CD4-positive, alpha-beta T cell treated with Interleukin-17A for 1 hour (primary cell): ENCODE measurements at regions not wholly inside any gene's neighbourhood (a gene's known extent, or its start where the extent isn't known, plus 50 kb on each side); places are given as distances from the start of the nearest gene placed in this dataset.

Source experiments
- DNase-seq: peaks from one replicate; pipeline ENCODE4 v3.0.0-alpha.2; 2020

DNA sequence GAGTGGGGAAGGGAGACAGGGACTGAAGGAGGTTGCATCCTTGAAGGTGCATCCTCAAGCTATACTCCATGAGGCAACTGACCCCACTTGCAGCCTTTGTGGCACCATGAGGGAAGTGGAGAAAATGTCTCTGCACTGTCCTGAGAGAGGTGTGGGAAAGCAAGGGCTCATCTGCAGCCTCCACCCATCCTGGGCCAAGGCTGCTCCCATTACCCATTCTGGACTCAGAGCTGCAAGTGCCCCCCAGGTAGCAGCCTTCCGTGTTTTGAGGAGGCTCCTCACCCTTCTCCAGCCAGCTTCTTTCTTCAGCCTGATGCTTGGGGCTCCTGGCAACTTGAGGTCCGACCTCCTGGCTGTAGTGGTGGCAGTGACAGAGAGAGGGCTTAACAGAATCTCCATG, 294.6 kb downstream of the CDH26 start:
- no peak for DNase-seq

DNA sequence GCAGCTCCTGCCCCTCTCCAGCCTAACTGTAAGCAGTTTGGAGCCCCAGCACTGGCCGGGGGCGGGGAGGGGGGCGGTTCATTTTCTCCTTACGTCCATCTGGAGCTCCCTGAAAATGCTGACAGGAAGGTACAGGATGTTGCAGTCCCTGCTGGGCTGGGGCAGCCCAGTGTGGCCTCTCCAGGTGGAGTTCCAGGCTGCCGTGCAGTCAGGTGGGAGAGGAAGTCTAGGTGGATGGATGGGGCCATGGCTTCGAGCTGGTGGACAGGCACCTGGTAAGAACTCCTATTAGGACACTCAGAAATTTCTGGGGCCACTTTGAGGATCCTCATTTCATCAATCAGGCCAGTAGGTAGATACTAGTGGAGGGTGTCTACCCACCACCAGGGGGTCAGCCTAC, 295.2 kb downstream of the CDH26 start:
- DNase-seq = no peak

DNA sequence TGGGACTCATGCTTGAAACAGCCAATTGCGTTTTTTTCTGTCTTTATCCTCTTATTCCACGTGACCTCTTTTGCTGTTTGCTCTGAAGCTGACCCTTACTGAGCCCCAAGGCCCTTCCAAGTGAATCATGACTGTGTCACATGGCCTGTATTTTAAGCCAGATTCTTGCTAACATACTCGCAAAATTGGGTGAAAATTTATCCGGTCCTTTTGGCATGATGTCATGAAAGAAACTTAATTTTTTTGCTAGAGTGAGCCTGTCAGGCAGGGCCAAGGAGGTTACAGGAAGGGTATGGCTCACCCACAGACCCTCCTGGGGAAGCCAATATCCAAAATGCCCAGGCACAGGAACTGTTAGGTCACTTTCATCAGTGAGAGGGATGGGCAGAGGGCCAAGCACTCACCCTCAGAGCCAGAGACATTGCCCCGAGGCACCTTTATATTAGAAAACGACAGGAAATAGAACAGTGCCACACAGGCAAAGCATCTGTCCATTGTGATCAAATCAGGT, 296.7 kb downstream of the CDH26 start:
- DNase-seq = no peak

DNA sequence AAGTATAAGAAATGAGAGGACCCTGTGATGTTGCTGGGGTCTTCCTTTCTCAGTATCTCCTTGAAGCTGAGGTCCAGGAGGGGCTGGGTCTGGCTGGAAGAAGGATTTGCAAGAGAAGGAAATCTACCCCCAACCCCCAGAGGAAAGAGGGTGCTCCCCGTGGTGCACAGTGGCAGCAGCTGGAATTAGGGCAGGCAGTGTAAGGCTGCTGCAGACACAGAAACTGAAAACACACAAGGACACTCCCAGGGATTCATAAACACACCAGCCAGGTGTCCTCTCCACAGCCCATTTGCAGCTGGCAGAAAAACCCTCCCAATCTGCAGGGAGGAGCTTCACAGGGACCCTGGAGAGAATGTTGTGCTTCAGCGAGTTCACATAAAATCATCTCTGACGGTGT, 297.2 kb downstream of the CDH26 start:
- no peak for DNase-seq

DNA sequence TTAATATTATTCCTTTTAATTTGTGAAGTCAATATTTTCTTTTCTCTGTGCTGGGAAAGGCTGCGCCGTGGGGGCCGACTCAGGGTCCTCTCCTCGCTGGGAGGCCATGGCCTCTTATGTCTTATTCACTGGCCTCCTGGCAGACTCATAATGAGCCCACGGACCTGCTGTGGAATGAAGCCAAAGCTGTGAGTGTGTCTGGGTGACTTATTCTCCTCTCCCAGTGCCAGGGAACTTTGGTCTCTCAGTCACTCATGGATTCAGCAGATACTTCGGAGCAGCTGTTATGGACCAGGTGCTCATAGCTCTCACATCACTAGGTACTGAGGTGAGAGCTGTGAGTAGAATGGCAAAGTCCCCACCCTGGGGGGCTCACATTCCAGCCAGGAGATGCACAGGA, 297.6 kb downstream of the CDH26 start:
- DNase-seq = no peak

DNA sequence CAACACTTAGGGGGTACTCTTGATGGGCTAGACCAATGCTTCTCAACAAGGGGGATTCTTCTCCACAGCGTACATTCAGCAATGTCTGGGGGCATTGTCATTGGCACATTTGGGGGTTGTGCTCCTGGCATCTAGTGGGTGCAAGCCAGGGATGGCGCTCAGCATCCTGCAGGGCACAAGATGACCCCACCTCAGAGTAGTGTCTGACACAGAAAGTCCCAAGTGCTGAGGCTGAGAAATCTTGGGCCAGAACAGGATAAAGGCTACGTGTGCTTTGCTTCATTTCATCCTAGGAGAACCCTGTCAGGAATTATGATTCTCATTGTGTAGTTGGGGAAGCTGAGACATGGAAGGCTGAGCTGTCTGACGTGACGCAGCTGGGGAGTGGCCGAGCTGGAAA, 298.6 kb downstream of the CDH26 start:
- no peak for DNase-seq

DNA sequence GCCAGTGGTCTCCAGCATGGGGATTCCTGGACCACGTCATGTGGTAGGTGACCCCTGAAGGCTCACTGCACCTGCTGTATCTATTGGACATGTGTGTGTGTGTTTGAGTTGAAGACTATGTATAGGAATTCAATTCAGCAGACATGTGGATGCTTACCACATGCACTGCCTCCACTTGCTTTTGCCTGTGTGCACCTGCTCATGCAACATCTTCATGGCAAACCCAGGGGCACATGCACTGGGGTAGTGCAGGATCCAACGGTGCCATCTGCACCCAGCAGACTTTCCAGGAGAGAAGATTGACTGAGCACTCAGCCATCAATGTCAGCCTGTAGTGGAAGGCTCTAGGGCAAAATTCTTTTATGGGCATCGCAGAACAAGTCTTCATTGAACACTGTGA, 299.4 kb downstream of the CDH26 start:
- no peak for DNase-seq

DNA sequence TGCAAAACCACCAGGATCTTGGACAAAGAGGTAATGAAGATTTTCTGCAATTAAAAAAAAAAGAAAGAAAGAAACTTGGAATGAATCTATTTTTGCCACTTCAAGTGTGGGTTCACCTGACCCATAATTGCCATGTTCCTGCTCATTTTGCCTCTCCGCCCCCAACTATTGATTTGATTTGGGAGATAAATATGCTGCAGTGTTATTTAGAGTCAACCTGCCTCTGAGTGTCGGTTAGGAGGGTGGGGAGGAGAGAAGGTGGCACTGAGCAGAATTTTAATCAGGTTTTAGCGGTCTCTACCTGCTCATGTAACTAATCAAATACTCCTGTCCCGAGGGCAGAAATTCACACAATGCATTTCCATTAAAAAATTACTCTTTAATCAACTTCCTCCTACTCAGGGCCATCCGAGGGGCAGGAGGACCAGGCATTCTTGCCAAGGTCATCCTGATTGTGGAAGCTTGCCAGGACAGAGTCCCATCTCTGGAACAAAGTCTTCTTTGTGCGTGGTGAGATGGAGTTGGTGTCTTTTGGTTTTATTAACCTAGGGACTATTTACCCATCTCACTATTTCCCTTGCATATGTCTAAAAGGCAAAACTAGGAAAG, 300.1 kb downstream of the CDH26 start:
- DNase-seq = no peak

DNA sequence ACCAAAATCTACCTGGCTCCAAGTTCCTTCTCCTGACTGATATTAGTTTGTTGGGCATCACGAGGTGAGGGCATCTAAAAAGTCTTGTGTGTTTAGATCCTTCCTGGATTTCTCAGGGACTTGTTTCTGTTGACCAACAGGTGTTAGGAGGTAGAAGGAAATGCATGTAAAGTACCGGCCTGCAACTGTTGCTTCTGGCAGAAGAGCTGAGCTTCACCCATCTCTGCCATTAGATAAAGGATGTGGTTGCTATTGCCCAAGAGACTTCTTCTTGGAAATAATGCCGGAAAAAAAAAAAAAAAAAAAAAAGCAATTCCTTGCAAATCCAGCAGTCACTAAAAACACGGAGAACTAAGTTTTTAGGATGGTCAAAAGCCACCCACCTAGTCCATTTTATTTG, 303.1 kb downstream of the CDH26 start:
- no peak for DNase-seq

DNA sequence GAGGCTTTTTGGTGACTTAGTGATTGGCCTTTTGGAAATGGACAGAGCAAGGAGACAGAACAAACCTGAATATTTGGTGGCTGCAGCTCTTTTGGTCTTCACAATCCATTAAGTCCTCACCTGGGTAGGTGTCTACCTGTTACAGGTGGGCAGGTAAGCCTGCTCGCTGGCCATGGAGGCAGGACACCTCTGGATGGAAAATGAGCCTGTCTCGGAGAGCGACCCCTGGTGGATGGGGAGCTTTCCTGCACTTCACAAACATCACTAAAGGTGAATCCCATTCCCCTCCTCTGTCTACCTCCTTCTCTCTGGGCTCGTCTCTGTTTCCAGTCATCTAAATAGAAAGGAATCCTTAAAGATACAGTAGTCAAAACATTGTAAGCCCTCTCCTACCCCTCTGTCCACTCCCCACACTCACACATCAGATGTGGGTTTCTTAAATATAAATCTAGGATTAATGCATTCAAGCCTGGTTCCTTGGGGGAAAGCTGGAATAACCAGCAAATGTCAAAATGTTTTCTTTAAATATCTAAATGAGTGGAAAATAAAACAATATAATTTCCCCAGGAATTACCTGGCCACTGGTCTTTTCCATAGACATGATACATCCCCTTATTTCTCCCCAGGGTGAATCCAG, 304.9 kb downstream of the CDH26 start:
- peak; percentile 60 for DNase-seq

DNA sequence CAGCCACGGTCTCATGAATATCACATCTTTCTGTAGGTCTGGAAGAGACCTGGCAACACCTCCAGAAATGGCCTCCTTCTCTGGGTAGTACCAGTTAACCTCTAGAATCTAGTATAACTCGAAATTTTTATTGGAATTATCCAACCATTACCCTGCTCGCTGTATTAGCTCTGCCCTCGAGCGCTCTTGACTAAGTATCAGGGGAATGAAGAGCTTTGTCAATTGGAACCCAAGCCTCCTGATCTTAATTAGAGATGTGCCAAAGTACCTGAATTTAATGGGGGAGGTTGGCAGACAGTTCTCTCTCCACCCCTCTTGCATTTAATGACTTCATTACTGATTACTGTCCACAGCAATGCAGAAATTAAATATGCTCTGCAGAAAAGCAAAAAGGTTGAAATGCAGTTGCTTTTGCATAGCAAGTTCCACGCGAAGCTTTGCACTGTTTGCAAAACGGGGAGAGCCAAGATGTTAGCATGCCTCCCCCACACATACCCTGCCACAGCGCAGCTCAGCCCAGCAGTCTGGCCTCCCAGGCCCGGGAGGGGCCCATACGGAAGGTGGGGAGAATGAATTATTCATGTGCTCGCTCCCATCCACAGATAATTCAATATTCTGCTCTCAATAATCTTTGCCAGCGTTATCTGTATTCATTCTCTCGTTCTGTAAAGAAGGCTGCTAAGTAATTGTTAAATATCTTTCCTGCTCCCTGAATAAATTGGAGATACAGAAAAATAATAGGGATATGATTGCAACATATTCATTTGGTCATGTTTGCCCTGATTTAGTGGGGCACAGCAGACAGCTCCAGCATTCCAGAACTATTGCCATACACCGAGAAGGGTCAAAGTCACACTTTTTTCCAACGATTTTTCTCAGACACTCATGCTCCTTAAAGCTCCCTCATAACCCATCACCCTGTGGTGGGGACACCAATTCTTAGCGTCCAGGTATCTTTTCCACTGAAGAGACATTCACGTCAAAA, 305.8 kb downstream of the CDH26 start:
- no peak for DNase-seq

DNA sequence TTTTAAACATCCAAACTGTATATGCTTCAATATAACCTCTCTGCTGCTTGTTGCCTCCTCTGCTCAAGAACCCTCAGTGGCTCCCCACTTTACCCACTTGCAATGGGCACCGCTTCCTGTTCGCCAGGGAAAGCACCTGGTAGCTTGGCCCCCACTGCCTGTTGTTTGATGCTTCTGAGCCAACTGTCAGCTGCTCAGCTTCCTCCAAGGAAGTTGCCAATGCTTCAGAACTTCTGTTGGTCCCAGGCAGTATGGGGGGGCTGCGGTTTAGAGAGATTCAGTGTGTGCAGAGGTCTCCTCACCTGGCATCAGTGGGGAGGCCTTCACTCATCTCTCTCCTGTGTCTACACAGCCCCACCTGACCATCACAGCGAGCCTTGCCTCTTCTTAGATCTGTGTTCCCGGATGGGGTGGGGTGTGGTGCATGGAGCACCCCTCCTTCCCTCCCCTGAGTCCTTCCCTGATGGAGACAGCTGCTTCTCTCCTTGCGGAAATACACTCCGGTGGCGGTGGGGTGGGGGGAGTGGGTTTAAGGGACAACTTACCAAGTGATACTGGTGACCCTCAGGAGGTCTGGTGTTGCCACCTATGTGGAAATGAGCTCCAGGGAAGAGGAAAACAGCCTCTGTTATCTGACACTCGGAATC, 308.1 kb downstream of the CDH26 start:
- DNase-seq = peak; percentile 9

DNA sequence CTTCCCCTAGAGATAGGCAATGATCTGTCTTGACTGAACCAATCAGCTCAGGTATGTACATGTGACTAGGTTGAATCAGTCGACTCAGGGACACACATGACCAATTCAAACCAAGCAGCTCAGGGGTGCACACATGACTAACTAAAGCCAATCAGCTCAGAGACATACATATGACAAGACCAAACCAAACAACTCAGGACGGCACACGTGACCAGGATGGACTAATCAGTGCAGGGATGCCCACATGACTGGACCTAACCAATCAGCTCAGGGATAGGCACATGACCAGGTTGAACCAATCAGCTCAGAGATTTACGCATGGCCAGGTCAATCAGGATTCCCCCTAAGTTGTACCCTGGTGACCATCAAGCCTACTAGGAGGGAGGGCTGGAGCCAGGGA, 310.3 kb downstream of the CDH26 start:
- DNase-seq = no peak

DNA sequence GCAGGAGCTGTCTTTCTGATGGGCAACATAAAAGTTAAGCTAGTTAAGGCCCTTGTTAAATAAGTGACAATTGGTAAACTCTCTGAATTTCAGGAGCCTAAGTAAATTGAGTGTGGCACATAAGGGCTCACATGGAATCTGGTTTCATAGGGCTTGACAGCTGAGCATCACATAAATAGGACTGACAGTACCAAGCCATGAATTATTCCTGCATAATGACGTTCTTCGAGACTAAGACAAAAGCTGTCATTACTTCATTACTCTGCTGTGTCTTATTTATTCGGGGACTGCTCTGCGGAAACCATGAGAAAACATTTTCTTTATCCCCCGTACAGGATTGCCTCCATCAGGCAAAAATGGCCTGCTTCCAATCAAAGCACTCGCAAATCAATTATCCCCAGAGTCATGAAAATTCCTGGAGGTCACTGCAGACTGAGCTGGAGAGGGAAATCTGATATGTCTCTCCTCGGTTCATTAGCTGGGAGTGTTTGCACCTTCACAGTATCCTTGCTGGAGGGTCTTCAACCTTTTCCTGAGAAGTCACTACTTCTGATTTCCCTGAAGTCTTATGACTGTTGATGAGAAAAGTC, 311.4 kb downstream of the CDH26 start:
- DNase-seq = no peak

DNA sequence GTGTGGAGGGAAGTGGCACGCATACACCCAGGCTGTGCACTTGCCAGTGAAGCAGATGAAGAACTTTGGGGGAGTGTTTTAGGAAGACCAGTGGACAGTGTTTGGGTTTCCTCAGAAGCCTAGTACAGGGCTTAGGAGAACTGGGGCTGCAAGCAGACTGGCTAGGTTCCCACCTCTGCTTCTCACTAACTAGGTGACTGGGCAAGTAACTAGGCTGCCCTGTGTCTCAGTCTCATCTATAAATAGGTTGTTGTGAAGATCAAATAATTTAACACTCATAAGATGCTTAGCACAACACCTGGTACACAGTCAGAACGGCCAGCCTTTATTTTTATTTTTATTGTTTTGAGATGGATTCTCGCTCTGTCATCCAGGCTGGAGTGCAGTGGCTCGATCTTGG, 312.1 kb downstream of the CDH26 start:
- DNase-seq = no peak

DNA sequence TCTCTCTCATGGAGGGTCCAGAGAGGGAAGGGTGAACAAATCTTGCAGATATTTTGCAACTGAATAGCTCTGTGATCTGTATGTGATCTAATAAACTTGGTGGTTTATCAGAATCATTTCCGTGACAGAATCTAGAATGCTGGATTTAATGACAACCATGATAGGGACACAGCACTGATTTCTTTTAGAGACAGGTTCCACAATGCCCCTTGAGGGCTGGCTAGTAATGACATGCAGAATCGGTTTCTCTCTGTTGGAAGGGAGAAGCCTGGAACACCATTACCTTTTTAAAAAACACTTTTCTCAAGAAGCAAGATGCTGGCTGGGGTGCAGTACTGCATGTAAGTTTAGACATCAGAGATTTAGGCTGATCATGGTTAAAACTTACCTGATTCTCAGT, 313.4 kb downstream of the CDH26 start:
- no peak for DNase-seq

DNA sequence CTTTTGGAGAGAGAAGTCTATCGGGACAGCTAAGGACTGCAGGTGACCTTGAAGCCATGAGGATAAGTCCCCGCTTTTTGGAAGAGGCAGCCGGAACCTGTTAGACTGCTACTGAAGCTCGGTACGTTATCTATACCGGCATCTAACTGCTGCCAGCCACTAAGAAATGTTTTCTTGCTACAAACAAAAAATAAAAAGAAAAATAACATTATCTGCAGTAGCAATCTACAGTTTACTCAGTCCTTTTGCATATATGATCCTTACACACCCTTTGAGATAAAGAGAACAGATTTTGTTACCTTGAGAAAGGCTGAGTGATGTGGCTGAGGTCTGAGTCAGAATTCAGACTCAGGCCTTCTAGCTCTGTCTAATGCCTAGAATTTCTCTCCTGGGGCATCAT, 314.6 kb downstream of the CDH26 start:
- DNase-seq = no peak

DNA sequence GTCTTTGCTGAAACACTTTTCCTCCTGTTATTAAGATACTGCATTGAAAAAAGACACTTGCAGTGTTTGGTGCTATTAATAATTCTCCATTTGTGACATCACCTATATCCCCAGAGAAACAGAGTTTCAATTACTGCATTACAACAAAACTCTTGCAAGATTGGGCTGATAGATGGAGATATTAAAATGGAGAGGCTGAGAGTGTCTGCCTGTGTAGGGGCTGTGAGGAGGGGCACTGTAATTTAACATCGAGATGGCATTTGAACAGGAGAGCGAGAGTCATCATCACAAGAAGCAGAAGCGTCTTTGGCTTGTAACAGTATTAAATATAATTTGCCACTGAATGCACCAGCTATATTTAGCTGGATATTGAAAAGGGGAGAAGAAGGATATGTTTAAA, 316.5 kb downstream of the CDH26 start:
- DNase-seq = no peak

DNA sequence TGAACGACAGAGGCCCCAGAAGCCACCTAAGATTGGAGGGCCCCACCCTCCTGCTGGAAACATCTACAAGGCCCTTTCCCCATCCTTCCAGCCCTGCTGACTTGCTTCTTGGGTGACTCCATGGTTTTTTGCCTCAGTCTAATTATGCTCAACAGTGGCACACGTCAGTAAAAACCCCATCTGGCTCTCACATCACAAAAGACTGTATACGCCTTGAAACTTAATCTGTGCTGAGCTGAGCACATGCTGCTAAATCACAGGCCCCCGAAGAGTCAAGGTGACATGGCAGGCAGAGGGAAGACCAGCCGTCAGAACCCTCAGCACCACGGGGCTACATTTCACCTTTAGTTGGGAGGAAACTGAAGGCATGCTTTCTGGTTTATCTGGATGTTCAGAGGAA, 323.1 kb downstream of the CDH26 start:
- no peak for DNase-seq

DNA sequence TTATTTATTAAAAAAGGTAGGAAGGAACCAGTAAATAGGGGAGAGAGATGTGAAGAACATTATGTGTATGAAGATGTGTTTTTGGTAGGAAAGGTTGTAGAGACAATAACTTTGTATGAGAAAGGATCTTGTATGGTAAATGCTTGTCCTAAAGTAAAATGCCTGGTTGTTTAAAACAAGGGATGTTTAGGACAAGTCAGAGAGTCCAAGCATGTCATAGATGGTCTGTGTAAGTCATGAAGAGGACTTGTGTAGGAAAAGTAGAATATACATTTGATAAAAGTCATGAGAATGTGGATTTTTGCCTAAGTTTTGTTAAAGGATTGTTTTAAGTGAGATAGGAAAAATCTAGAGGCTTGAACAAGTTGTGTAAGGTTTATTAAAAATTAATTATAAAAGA, 325.1 kb downstream of the CDH26 start:
- DNase-seq = no peak

DNA sequence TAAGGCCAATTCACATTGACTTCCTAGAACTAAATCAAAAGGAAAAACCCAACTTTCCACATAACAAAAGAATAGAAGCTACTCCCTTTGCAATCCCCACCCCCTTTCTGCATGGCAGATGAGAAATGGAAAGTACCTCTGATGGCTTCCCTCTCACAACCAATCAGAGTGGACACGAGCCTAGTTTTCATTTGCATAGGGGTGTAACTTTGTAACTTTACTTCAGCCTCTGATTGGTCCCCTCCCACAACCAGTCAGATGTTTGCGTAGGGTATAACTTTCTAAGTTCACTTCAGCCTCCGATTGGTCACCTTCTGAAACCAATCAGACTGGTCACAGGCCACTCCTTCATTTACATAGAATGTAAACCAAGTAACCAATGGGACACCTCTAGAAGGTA, 328.5 kb downstream of the CDH26 start:
- no peak for DNase-seq

DNA sequence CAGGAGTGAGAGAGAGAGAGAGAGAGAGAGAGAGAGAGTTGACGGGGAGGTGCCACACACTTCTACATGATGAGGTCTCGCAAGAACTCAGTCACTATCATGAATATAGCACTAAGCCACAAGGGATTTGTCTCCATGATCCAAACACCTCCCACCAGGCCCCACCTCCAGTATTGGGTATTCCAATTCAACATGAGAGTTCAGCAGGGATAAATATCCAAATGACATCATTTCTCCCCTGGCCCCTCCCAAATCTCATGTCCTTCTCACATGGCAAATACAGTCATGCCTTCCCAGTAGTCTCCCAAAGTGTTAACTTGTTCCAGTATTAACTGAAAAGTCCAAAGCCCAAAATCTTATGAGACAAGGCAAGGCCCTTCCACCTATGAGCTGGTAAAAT, 330.7 kb downstream of the CDH26 start:
- DNase-seq = no peak

DNA sequence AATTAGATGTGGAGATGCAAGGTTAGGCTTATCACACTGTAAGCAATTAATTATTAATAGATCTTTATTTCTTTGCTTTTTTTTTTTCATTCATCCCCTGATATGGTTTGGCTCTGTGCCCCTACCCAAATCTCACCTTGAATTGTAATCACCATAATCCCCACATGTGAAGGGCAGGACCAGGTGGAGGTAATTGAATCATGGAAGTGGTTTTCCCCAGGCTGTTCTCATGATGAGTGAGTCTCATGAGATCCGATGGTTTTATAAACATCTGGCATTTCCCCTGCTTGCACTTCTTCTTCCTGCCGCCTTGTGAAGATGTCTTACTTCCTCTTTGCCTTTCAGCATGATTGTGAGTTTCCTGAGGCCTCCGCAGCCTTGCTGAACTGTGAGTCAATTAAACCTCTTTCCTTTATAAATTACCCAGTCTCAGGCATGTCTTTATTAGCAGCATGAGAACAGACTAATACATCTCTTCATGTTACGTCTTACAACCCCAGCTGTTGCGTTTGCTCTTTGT, 333.8 kb downstream of the CDH26 start:
- no peak for DNase-seq
